Nephron (organoid): ENCODE measurements at regions not wholly inside any gene's neighbourhood (a gene's known extent, or its start where the extent isn't known, plus 50 kb on each side); places are given as distances from the start of the nearest gene placed in this dataset.

Experiments used
- H3K27ac Mint-ChIP-seq, 3 experiments: 2 replicates each; pipeline ENCODE4 v1.8.0; 2020; ENCODE audit warnings: mixed read lengths in 3 of 3, mild to moderate bottlenecking in 2 of 3, moderate library complexity in 1 of 3
- H3K27me3 Mint-ChIP-seq: 2 replicates; pipeline ENCODE4 v1.8.0; 2021; ENCODE audit warnings: low read depth, mild to moderate bottlenecking, moderate library complexity, mixed read lengths
- H3K36me3 Mint-ChIP-seq: 2 replicates; pipeline ENCODE4 v1.8.0; 2020; ENCODE audit warnings: low read depth, mixed read lengths
- H3K4me1 Mint-ChIP-seq: 2 replicates; pipeline ENCODE4 v1.8.0; 2020; ENCODE audit warnings: mixed read lengths
- H3K4me3 Mint-ChIP-seq, 3 experiments: 2 replicates each; pipeline ENCODE4 v1.8.0; 2020; ENCODE audit warnings: mild to moderate bottlenecking in 3 of 3, mixed read lengths in 3 of 3, moderate library complexity in 2 of 3
- H3K9me3 Mint-ChIP-seq: 2 replicates; pipeline ENCODE4 v1.8.0; 2020; ENCODE audit warnings: mixed read lengths
- TF ChIP-seq, protein P1 (sequence below), 3 experiments: fragments of 200-600 bp; sonication (generic); IDR thresholded peaks; one replicate each; pipeline ENCODE4 v1.5.0; 2021; ENCODE audit warnings: antibody characterized with exemption in 3 of 3; ENCODE audit not compliant: unreplicated experiment in 3 of 3

DNA sequence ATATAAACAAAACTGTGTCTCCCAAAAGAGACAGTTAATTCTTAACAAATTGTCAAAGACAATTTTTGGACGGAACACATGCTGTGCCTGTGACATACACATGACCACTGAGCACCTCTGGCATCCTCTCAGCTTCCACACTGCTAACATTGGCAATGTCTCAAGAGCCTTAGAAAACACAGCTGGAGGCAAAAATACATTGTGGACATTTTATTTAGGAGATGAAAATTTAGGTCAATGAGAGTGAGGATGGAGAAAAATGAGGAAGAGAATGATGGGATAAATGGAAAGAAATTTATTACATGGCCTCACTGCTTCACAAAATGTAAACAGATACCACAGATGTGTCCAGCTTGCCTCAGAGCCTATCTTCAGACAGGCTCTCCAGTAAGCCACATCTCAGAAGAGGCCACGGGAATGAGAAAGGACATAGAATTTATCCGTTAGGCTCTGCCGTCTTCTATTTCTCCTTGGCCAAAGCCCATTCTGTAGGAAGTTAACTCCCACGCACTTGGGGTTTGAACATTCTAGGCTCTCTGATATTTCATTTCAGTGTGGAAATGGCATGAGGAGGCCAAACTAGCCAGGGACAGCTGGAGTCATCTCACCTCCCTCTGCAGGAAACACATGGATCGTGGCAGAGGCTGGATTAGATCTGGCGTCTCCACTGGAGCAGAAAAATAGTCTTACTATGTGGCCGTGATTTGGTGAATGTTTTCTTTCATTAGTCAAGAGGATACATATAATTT lies 519.4 kb upstream of the DSEL start:
- Mint-ChIP-seq H3K36me3 (no peaks in the 10 kb centered on the region), H3K4me3 (no peak overlapping the region), H3K27ac (peak overlapping the region; percentile 58 to 60 (median 58)), H3K4me1 (peaks cover 27% of the 10 kb centered on the region), H3K9me3 (no peaks in the 10 kb centered on the region), H3K27me3 (no peaks in the 10 kb centered on the region)
- TF ChIP-seq, protein P1, sequence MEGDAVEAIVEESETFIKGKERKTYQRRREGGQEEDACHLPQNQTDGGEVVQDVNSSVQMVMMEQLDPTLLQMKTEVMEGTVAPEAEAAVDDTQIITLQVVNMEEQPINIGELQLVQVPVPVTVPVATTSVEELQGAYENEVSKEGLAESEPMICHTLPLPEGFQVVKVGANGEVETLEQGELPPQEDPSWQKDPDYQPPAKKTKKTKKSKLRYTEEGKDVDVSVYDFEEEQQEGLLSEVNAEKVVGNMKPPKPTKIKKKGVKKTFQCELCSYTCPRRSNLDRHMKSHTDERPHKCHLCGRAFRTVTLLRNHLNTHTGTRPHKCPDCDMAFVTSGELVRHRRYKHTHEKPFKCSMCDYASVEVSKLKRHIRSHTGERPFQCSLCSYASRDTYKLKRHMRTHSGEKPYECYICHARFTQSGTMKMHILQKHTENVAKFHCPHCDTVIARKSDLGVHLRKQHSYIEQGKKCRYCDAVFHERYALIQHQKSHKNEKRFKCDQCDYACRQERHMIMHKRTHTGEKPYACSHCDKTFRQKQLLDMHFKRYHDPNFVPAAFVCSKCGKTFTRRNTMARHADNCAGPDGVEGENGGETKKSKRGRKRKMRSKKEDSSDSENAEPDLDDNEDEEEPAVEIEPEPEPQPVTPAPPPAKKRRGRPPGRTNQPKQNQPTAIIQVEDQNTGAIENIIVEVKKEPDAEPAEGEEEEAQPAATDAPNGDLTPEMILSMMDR (IDR thresholded peaks at IDR 0.05; ENCODE audit: unreplicated experiment in 3 of 3), result no peak

DNA sequence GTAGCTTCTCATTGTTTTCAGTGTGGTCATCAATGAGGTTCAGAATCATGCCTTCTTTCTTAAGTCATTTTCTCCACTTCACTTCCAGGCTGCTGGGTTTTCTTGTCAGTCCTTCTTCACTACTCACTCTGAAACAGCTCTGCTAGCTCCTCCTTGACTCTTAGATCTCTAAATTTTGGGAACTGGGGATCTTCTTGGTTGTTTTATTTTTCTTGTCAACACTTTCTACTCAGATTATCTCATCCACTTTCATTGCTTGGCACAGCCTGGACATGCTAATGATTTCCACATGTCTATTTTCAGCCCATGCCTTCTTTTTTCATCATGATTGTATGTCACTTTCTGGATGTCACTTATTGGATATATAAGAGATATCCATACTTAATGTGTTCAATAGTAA lies 517.8 kb upstream of the DSEL start:
- Mint-ChIP-seq H3K36me3 (no peaks in the 10 kb centered on the region), H3K9me3 (no peaks in the 10 kb centered on the region), H3K27ac (peak overlapping the region in 2 of 3 experiments; percentile 8 to 15), H3K4me1 (peaks cover 27% of the 10 kb centered on the region), H3K27me3 (no peaks in the 10 kb centered on the region), H3K4me3 (no peak overlapping the region)
- TF ChIP-seq, protein P1 (IDR thresholded peaks at IDR 0.05; ENCODE audit: unreplicated experiment in 3 of 3), result no peak

DNA sequence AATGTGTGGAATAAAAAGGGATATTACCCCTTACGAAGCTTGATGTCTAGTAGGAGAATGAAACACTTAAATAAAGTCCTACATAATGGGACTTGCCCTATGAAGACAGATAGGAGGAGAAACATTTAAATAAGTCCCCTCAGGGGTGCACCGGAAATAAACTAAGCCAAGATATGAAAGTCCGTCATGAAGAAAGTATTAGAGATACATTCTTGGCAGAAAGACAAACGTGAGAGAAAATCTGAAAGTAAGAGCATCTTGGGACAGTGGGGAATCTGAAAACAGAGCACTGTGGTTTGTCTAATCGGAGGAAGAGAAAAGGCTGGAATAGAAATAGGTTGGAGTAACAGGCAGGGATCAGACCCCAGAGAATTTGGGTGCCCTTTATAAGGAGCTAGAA lies 516.9 kb upstream of the DSEL start:
- Mint-ChIP-seq H3K36me3 (no peaks in the 10 kb centered on the region), H3K27me3 (no peaks in the 10 kb centered on the region), H3K4me1 (peaks cover 27% of the 10 kb centered on the region), H3K27ac (peak overlapping the region in 2 of 3 experiments; percentile 8), H3K9me3 (no peaks in the 10 kb centered on the region), H3K4me3 (no peak overlapping the region)
- TF ChIP-seq, protein P1 (IDR thresholded peaks at IDR 0.05; ENCODE audit: unreplicated experiment in 3 of 3), result no peak

DNA sequence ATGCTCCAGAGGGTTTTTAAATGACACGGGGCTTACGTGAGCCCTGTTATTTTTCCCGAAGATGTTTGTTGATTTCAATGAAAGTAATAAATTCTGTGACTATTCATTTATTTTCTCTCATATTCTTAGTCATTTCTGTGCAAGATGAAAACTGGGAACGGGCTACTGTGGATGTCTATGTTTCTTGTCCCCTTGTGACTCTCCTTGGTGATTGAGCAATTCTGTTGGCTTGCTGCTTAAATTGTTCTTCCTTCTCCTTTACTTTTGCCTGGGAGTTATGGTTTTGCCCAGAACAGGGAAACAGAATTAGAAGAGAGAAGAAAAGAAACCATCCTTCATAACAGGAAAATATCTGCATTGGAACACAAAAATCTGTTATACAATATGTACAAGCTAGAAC lies 508.2 kb upstream of the DSEL start:
- H3K4me3 Mint-ChIP-seq, result no peak overlapping the region

DNA sequence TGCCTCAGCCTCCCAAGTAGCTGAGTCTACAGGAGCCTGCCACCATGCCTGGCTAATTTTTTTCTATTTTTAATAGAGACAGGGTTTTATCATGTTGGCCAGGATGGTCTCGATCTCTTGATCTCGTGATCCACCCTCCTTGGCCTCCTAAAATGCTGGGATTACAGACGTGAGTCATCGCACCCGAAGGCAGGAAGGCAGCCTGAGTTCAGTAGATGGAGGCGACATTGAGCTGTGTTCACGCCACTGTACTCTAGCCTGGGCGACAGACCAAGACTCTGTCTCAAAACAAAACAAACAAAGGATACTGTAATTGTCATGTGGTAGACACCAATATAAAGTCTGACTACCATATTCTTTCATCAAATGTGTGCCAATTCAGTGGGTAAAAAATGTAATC lies 500.9 kb upstream of the DSEL start:
- no peak overlapping the region for H3K27ac Mint-ChIP-seq
- no peak overlapping the region for H3K4me3 Mint-ChIP-seq
- H3K36me3 Mint-ChIP-seq, result no peaks in the 10 kb centered on the region
- no peaks in the 10 kb centered on the region for H3K9me3 Mint-ChIP-seq
- no peaks in the 10 kb centered on the region for H3K27me3 Mint-ChIP-seq
- TF ChIP-seq, protein P1 (IDR thresholded peaks at IDR 0.05; ENCODE audit: unreplicated experiment in 3 of 3), result no peak
- no peaks in the 10 kb centered on the region for H3K4me1 Mint-ChIP-seq

More for the DNA sequence above, 508.2 kb upstream of the DSEL start:
- TF ChIP-seq, protein P1 (IDR thresholded peaks at IDR 0.05; ENCODE audit: unreplicated experiment in 3 of 3), result no peak
- Mint-ChIP-seq H3K9me3 (no peaks in the 10 kb centered on the region), H3K27ac (no peak overlapping the region), H3K36me3 (no peaks in the 10 kb centered on the region), H3K27me3 (no peaks in the 10 kb centered on the region), H3K4me1 (no peaks in the 10 kb centered on the region)

DNA sequence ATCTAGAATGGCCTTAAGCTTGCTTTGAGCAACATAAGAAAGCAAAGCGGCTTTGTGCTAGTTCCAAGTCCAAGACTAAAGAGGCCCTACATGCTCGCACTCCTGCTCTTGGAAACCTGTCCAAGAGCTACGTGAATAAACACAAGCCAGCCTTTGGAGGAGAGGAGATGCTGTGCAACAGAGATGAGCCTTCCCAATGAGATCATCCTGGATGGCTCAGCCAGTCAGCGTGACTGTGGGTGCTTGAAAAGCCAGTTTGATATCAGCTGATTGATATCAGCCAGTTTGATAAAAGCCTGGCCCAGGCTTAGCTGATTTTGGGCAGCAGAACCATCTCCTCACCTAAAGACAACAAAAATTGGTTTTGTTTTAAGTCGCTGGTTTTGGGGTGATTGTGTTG lies 481.0 kb upstream of the DSEL start:
- H3K4me3 Mint-ChIP-seq, result no peak overlapping the region
- no peaks in the 10 kb centered on the region for H3K27me3 Mint-ChIP-seq
- H3K36me3 Mint-ChIP-seq, result no peaks in the 10 kb centered on the region
- TF ChIP-seq, protein P1 (IDR thresholded peaks at IDR 0.05; ENCODE audit: unreplicated experiment in 3 of 3), result no peak
- H3K9me3 Mint-ChIP-seq, result no peaks in the 10 kb centered on the region
- H3K4me1 Mint-ChIP-seq, result no peaks in the 10 kb centered on the region
- no peak overlapping the region for H3K27ac Mint-ChIP-seq
